ENCODE measurements at regions not wholly inside any gene's neighbourhood (a gene's known extent, or its start where the extent isn't known, plus 50 kb on each side); places are given as distances from the start of the nearest gene placed in this dataset.

- POLR2A ChIA-PET: no interaction called here
- intact Hi-C loops (cut with micrococcal nuclease; ENCODE audit: unreplicated experiment): no loop called here
- Mint-ChIP-seq H3K27me3 (ENCODE audit: insufficient read depth, unreplicated experiment) (no peaks in the 10 kb centered on the region), H3K9me3 (ENCODE audit: unreplicated experiment) (no peaks in the 10 kb centered on the region), H3K36me3 (ENCODE audit: insufficient read depth, unreplicated experiment) (no peaks in the 10 kb centered on the region), H3K27ac (ENCODE audit: unreplicated experiment) (no peak overlapping the region), H3K4me3 (ENCODE audit: unreplicated experiment) (no peak overlapping the region), H3K4me1 (ENCODE audit: low read depth, unreplicated experiment) (no peaks in the 10 kb centered on the region)
- H3K36me3 ChIP-seq (ENCODE audit: control insufficient read depth, insufficient read depth, low read length): no peaks in the 10 kb centered on the region
- no peak for DNase-seq
- H3K4me3 ChIP-seq (ENCODE audit: low read depth, low read length): no peak overlapping the region
- CTCF ChIA-PET: no interaction called here
- no TSS peak for BruUV-seq (replicated peaks)
- TF ChIP-seq, protein P1, sequence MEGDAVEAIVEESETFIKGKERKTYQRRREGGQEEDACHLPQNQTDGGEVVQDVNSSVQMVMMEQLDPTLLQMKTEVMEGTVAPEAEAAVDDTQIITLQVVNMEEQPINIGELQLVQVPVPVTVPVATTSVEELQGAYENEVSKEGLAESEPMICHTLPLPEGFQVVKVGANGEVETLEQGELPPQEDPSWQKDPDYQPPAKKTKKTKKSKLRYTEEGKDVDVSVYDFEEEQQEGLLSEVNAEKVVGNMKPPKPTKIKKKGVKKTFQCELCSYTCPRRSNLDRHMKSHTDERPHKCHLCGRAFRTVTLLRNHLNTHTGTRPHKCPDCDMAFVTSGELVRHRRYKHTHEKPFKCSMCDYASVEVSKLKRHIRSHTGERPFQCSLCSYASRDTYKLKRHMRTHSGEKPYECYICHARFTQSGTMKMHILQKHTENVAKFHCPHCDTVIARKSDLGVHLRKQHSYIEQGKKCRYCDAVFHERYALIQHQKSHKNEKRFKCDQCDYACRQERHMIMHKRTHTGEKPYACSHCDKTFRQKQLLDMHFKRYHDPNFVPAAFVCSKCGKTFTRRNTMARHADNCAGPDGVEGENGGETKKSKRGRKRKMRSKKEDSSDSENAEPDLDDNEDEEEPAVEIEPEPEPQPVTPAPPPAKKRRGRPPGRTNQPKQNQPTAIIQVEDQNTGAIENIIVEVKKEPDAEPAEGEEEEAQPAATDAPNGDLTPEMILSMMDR (IDR thresholded peaks at IDR 0.05; ENCODE audit: insufficient read depth in 1 of 2, low read depth in 1 of 2, low read length in 1 of 2, severe bottlenecking in 1 of 2, unreplicated experiment in 1 of 2): no peak
- H3K27me3 ChIP-seq (replicated peaks; ENCODE audit: control insufficient read depth, insufficient read depth, low read length): no peaks in the 10 kb centered on the region
- H3K9me3 ChIP-seq: no peaks in the 10 kb centered on the region
- no peaks in the 10 kb centered on the region for H3K4me1 ChIP-seq
Observed at GRCh38 chr6:93164781-93165180, 254.6 kb downstream of the EPHA7 start.

- H3K36me3 Mint-ChIP-seq (ENCODE audit: insufficient read depth, unreplicated experiment): no peaks in the 10 kb centered on the region
- no peaks in the 10 kb centered on the region for H3K4me1 ChIP-seq
- H3K9me3 ChIP-seq: no peaks in the 10 kb centered on the region; the same call in 1 of the 2 replicates
- H3K4me3 ChIP-seq (ENCODE audit: low read depth, low read length): no peak overlapping the region
- intact Hi-C loops (cut with micrococcal nuclease; ENCODE audit: unreplicated experiment): no loop called here
- no peak overlapping the region for H3K4me3 Mint-ChIP-seq (ENCODE audit: unreplicated experiment)
- DNase-seq: no peak
- TF ChIP-seq, protein P1 (IDR thresholded peaks at IDR 0.05; ENCODE audit: insufficient read depth in 1 of 2, low read depth in 1 of 2, low read length in 1 of 2, severe bottlenecking in 1 of 2, unreplicated experiment in 1 of 2): no peak
- no peak overlapping the region for H3K27ac Mint-ChIP-seq (ENCODE audit: unreplicated experiment)
- H3K27me3 ChIP-seq (replicated peaks; ENCODE audit: control insufficient read depth, insufficient read depth, low read length): no peaks in the 10 kb centered on the region
- CTCF ChIA-PET: no interaction called here
- BruUV-seq (replicated peaks): no TSS peak
- no peaks in the 10 kb centered on the region for H3K4me1 Mint-ChIP-seq (ENCODE audit: low read depth, unreplicated experiment)
- no peaks in the 10 kb centered on the region for H3K9me3 Mint-ChIP-seq (ENCODE audit: unreplicated experiment)
- no peaks in the 10 kb centered on the region for H3K36me3 ChIP-seq (ENCODE audit: control insufficient read depth, insufficient read depth, low read length)
- H3K27me3 Mint-ChIP-seq (ENCODE audit: insufficient read depth, unreplicated experiment): no peaks in the 10 kb centered on the region
- POLR2A ChIA-PET: no interaction called here
Observed at GRCh38 chr6:93163146-93163545, 256.2 kb downstream of the EPHA7 start.

GRCh38 chr6:93139408-93140081 is 279.8 kb downstream of the EPHA7 start:
- H3K27ac Mint-ChIP-seq (ENCODE audit: unreplicated experiment): no peak overlapping the region
- H3K9me3 ChIP-seq: no peaks in the 10 kb centered on the region
- no peaks in the 10 kb centered on the region for H3K36me3 ChIP-seq (ENCODE audit: control insufficient read depth, insufficient read depth, low read length)
- H3K4me3 ChIP-seq (ENCODE audit: low read depth, low read length): no peak overlapping the region
- H3K4me3 Mint-ChIP-seq (ENCODE audit: unreplicated experiment): no peak overlapping the region
- TF ChIP-seq, protein P1 (IDR thresholded peaks at IDR 0.05; ENCODE audit: insufficient read depth in 1 of 2, low read depth in 1 of 2, low read length in 1 of 2, severe bottlenecking in 1 of 2, unreplicated experiment in 1 of 2): no peak
- no peaks in the 10 kb centered on the region for H3K36me3 Mint-ChIP-seq (ENCODE audit: insufficient read depth, unreplicated experiment)
- BruUV-seq (replicated peaks): no TSS peak
- intact Hi-C loops (cut with micrococcal nuclease; ENCODE audit: unreplicated experiment): no loop called here
- CTCF ChIA-PET: no interaction called here
- DNase-seq: no peak
- H3K4me1 ChIP-seq: no peaks in the 10 kb centered on the region
- no peaks in the 10 kb centered on the region for H3K9me3 Mint-ChIP-seq (ENCODE audit: unreplicated experiment)
- no peaks in the 10 kb centered on the region for H3K4me1 Mint-ChIP-seq (ENCODE audit: low read depth, unreplicated experiment)
- no peaks in the 10 kb centered on the region for H3K27me3 Mint-ChIP-seq (ENCODE audit: insufficient read depth, unreplicated experiment)
- H3K27me3 ChIP-seq (replicated peaks; ENCODE audit: control insufficient read depth, insufficient read depth, low read length): no peaks in the 10 kb centered on the region
- POLR2A ChIA-PET: no interaction called here

Measured in Caco-2 (cell line).